Keratinocyte (primary cell): ENCODE measurements at regions not wholly inside any gene's neighbourhood (a gene's known extent, or its start where the extent isn't known, plus 50 kb on each side); places are given as distances from the start of the nearest gene placed in this dataset.

Source experiments
- DNase-seq: peaks from one replicate; pipeline ENCODE4 v3.0.0-alpha.2; 2011; ENCODE audit warnings: low read depth, missing footprints, low spot score
- FAIRE-seq: peaks from 2 replicates; lab custom pipeline; 2011; peaks lifted over from hg19 to GRCh38; lab: Jason Lieb, UNC
- H2AFZ ChIP-seq: 2 replicates; pipeline ENCODE4 v1.6.0; 2012; ENCODE audit warnings: low read length, control low read depth, inconsistent platforms; ENCODE audit not compliant: control insufficient read depth
- H3K27ac ChIP-seq: 2 replicates; pipeline ENCODE4 v1.5.1; 2011; ENCODE audit warnings: low read length; ENCODE audit not compliant: control insufficient read depth, insufficient read depth
- H3K27me3 ChIP-seq: 3 replicates; pipeline ENCODE4 v1.6.0; 2011; ENCODE audit warnings: low read length; ENCODE audit not compliant: control insufficient read depth, insufficient read depth; ENCODE audit errors: extremely low read depth
- H3K36me3 ChIP-seq, 2 experiments: 2 replicates in 1 of 2; 3 replicates in 1 of 2; pipeline ENCODE4 v1.5.1; 2011; ENCODE audit warnings: low read length in 2 of 2, mild to moderate bottlenecking in 1 of 2; ENCODE audit not compliant: control insufficient read depth in 2 of 2, insufficient read depth in 2 of 2; ENCODE audit errors: extremely low read depth in 1 of 2
- H3K4me1 ChIP-seq: 3 replicates; pipeline ENCODE4 v1.5.1; 2011; ENCODE audit warnings: low read length; ENCODE audit not compliant: control insufficient read depth, insufficient read depth; ENCODE audit errors: extremely low read depth
- H3K4me2 ChIP-seq: 3 replicates; pipeline ENCODE4 v1.6.0; 2011; ENCODE audit warnings: low read depth, low read length; ENCODE audit not compliant: control insufficient read depth, insufficient read depth; ENCODE audit errors: extremely low read depth
- H3K4me3 ChIP-seq, 3 experiments: fragments of 200-600 bp in 1 of 3; sonication (generic) in 1 of 3; 2 replicates in 2 of 3; 3 replicates in 1 of 3; pipeline ENCODE4 v1.5.1; 2011 to 2016; ENCODE audit warnings: low read length in 3 of 3, mild to moderate bottlenecking in 3 of 3, control low read depth in 2 of 3, inconsistent platforms in 1 of 3, low read depth in 1 of 3, mixed read lengths in 1 of 3, mixed run types in 1 of 3, moderate library complexity in 1 of 3; ENCODE audit not compliant: control insufficient read depth in 2 of 3, insufficient read depth in 2 of 3; ENCODE audit errors: extremely low read depth in 1 of 3
- H3K79me2 ChIP-seq: 2 replicates; pipeline ENCODE4 v1.6.0; 2012; ENCODE audit warnings: low read length; ENCODE audit not compliant: control insufficient read depth, insufficient read depth
- H3K9ac ChIP-seq: 3 replicates; pipeline ENCODE4 v1.6.0; 2011; ENCODE audit warnings: low read length; ENCODE audit not compliant: control insufficient read depth, insufficient read depth; ENCODE audit errors: extremely low read depth
- H3K9me1 ChIP-seq: 3 replicates; pipeline ENCODE4 v1.6.0; 2011; ENCODE audit warnings: low read length; ENCODE audit not compliant: control insufficient read depth, insufficient read depth; ENCODE audit errors: extremely low read depth
- H3K9me3 ChIP-seq: 2 replicates; pipeline ENCODE4 v1.5.1; 2012; ENCODE audit warnings: low read depth, low read length; ENCODE audit not compliant: control insufficient read depth
- H4K20me1 ChIP-seq: 3 replicates; pipeline ENCODE4 v1.6.0; 2011; ENCODE audit warnings: low read length; ENCODE audit not compliant: control insufficient read depth, insufficient read depth; ENCODE audit errors: extremely low read depth
- EZH2 ChIP-seq: IDR thresholded peaks from one replicate; pipeline ENCODE4 v1.6.1; 2012; ENCODE audit warnings: inconsistent platforms, mild to moderate bottlenecking, low read length, moderate library complexity
- dilution Hi-C: fragments of 300-500 bp; cut with MboI; formaldehyde crosslinking; loops from one replicate; pipeline ENCODE4 v1.7.0; 2020; ENCODE audit warnings: low sequenced_read_pairs; ENCODE audit not compliant: extremely low pct_ligation_motif_present
- TF ChIP-seq, protein P1 (sequence below), 3 experiments: IDR thresholded peaks in 1 of 3; conservative IDR thresholded peaks in 1 of 3; optimal IDR thresholded peaks in 1 of 3; 2 replicates in 2 of 3; 3 replicates in 1 of 3; pipeline versions ENCODE3 to v1.5.1; 2011; ENCODE audit warnings: low read length in 3 of 3, mild to moderate bottlenecking in 3 of 3, moderate library complexity in 2 of 3, control low read depth in 1 of 3, inconsistent platforms in 1 of 3; ENCODE audit not compliant: insufficient read depth in 2 of 3; ENCODE audit errors: extremely low read depth in 1 of 3

DNA sequence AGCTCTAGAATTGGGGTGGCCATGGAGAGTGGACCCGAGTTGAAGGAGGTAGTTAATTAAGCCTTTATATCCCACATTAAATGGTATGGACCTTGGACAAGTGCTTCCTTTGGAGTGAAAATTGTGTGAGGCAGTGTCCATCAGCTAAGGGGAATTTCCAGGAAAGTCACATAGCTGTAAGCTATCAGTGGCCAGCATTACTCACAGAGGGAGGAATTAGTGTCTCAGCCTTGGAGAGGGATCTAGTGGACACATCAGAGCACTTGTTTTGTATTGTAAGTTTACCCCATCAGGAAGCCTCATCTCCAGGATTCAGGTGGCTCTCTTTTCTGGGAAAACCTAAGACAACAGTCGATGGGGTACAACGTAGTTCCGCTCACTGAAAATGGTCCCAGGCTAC is 416.7 kb downstream of the TFEC start:
- Histone ChIP-seq H3K4me1 (no peaks in the 10 kb centered on the region), H3K9ac (no peak overlapping the region), H4K20me1 (no peaks in the 10 kb centered on the region), H3K9me3 (no peaks in the 10 kb centered on the region), H3K9me1 (no peaks in the 10 kb centered on the region), H2AFZ (no peak overlapping the region), H3K27me3 (no peaks in the 10 kb centered on the region), H3K27ac (no peak overlapping the region), H3K79me2 (no peaks in the 10 kb centered on the region), H3K36me3 (no peaks in the 10 kb centered on the region), H3K4me2 (no peak overlapping the region), H3K4me3 (no peak overlapping the region)
- dilution Hi-C loops = no loop called here
- FAIRE-seq = no peak
- DNase-seq = no peak
- TF ChIP-seq, protein P1, sequence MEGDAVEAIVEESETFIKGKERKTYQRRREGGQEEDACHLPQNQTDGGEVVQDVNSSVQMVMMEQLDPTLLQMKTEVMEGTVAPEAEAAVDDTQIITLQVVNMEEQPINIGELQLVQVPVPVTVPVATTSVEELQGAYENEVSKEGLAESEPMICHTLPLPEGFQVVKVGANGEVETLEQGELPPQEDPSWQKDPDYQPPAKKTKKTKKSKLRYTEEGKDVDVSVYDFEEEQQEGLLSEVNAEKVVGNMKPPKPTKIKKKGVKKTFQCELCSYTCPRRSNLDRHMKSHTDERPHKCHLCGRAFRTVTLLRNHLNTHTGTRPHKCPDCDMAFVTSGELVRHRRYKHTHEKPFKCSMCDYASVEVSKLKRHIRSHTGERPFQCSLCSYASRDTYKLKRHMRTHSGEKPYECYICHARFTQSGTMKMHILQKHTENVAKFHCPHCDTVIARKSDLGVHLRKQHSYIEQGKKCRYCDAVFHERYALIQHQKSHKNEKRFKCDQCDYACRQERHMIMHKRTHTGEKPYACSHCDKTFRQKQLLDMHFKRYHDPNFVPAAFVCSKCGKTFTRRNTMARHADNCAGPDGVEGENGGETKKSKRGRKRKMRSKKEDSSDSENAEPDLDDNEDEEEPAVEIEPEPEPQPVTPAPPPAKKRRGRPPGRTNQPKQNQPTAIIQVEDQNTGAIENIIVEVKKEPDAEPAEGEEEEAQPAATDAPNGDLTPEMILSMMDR (optimal IDR thresholded peaks at IDR 0.05 in 1 of 3, IDR thresholded peaks at IDR 0.05 in 1 of 3, conservative IDR thresholded peaks at IDR 0.05 in 1 of 3; ENCODE audit: extremely low read depth in 1 of 3, insufficient read depth in 2 of 3, low read length in 3 of 3) = no peak
- TF ChIP-seq EZH2 = no peak

DNA sequence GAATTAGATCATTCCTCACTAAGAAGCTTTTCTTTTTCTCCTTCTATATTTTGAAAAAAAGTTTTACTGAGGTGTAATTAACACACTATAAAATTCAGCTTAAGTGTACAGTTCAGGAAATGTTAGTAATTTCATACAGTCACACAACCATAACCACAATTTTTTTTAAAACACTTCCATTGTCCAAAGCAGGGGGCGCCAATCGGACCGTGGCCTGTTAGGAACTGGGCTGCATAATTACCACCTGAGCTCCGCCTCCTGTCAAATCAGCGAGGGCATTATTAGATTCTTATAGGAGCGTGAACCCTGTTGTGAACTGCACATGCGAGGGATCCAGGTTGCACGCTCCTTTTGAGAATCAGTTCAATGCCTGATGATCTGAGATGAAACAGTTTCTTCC is 427.1 kb downstream of the TFEC start:
- H3K9me3 ChIP-seq = no peaks in the 10 kb centered on the region
- H3K27me3 ChIP-seq = no peaks in the 10 kb centered on the region
- H3K9ac ChIP-seq = no peak overlapping the region
- dilution Hi-C loops = no loop called here
- no peaks in the 10 kb centered on the region for H3K9me1 ChIP-seq
- TF ChIP-seq, protein P1 (optimal IDR thresholded peaks at IDR 0.05 in 1 of 3, IDR thresholded peaks at IDR 0.05 in 1 of 3, conservative IDR thresholded peaks at IDR 0.05 in 1 of 3; ENCODE audit: extremely low read depth in 1 of 3, insufficient read depth in 2 of 3, low read length in 3 of 3) = no peak
- no peak for TF ChIP-seq EZH2
- DNase-seq (no peak), FAIRE-seq (no peak)
- no peak overlapping the region for H3K4me2 ChIP-seq
- H3K4me1 ChIP-seq = no peaks in the 10 kb centered on the region
- no peak overlapping the region for H3K27ac ChIP-seq
- no peak overlapping the region for H3K4me3 ChIP-seq
- no peak overlapping the region for H2AFZ ChIP-seq
- no peaks in the 10 kb centered on the region for H3K36me3 ChIP-seq
- no peaks in the 10 kb centered on the region for H3K79me2 ChIP-seq
- H4K20me1 ChIP-seq = no peaks in the 10 kb centered on the region
